Mesenchymal stem cell (in vitro differentiated cells and primary cell): ENCODE measurements at regions not wholly inside any gene's neighbourhood (a gene's known extent, or its start where the extent isn't known, plus 50 kb on each side); places are given as distances from the start of the nearest gene placed in this dataset. TPM values are rescaled to one million over a fixed set of nuclear protein-coding genes. Genes with fewer than 3 reads are reported as not detected.

Experiments used
- small RNA-seq: library from polyadenylated mRNA; stranded (forward); fragments of <200 nt; extraction: miRNeasy Mini kit (QIAGEN cat#:217004); gene quantifications from one replicate; pipeline ENCODE3, GENCODE V24; 2013; ENCODE audit warnings: low read depth

Small RNA genes lying in the stretch of these regions (small RNA-seq; reads per million reads assigned to genes)
- not detected for gene RF00012
